Tibial nerve (tissue), 3 donors: ENCODE measurements at regions not wholly inside any gene's neighbourhood (a gene's known extent, or its start where the extent isn't known, plus 50 kb on each side); places are given as distances from the start of the nearest gene placed in this dataset.

Source experiments
- CTCF ChIP-seq, 5 experiments: fragments of 200-600 bp in 3 of 5; fragments of 450-650 bp in 2 of 5; sonication (generic) in 3 of 5; IDR thresholded peaks; one replicate each; pipeline ENCODE4 v1.5.1; 2016 to 2019; ENCODE audit warnings: antibody characterized with exemption in 5 of 5, mild to moderate bottlenecking in 3 of 5, moderate library complexity in 2 of 5
- POLR2A ChIP-seq, 2 donors: fragments of 450-650 bp; IDR thresholded peaks; one replicate each; pipeline ENCODE4 v1.6.1; 2017; ENCODE audit warnings: antibody characterized with exemption in 2 of 2, mild to moderate bottlenecking in 2 of 2, moderate library complexity in 2 of 2

- no peak for TF ChIP-seq CTCF (IDR thresholded peaks at IDR 0.05)
- TF ChIP-seq POLR2A (IDR thresholded peaks at IDR 0.05), result no peak
Measured at GRCh38 chr2:66235428-66235827, 199.5 kb upstream of the MEIS1 start.
